Common myeloid progenitor, CD34-positive (primary cell): ENCODE measurements at regions not wholly inside any gene's neighbourhood (a gene's known extent, or its start where the extent isn't known, plus 50 kb on each side); places are given as distances from the start of the nearest gene placed in this dataset.

Experiments
- CTCF ChIA-PET: fragments of 350-600 bp; sonication (Branson Sonifier 250); formaldehyde crosslinking; loops from one replicate; lab custom pipeline; 2021; ENCODE audit warnings: antibody characterized with exemption; lab: Charles Lee
- POLR2A ChIA-PET: fragments of 350-600 bp; sonication (Branson Sonifier 250); formaldehyde crosslinking; loops from one replicate; lab custom pipeline; 2021; ENCODE audit warnings: antibody characterized with exemption; lab: Charles Lee
- DNase-seq, 3 donors: peaks; one replicate each; pipeline versions ENCODE4 v3.0.0 to v3.0.0-alpha.2; 2013
- H3K27ac ChIP-seq, 2 experiments: 1 replicate in 1 of 2; 2 replicates in 1 of 2; pipeline ENCODE4 v1.7.0; 2013; ENCODE audit warnings: inconsistent platforms in 2 of 2, low read length in 2 of 2, mild to moderate bottlenecking in 2 of 2, low read depth in 1 of 2, moderate library complexity in 1 of 2; ENCODE audit not compliant: severe bottlenecking in 2 of 2, insufficient read depth in 1 of 2, poor library complexity in 1 of 2
- H3K27me3 ChIP-seq, 5 experiments: replicated peaks in 2 of 5; 1 replicate in 3 of 5; 2 replicates in 2 of 5; pipeline versions ENCODE4 v1.6.1 to v1.7.0; 2013; ENCODE audit warnings: low read length in 4 of 5, mild to moderate bottlenecking in 2 of 5, moderate library complexity in 2 of 5, inconsistent platforms in 1 of 5; ENCODE audit not compliant: insufficient read depth in 5 of 5, control insufficient read depth in 4 of 5
- H3K36me3 ChIP-seq, 4 experiments: 1 replicate in 2 of 4; 2 replicates in 2 of 4; pipeline versions ENCODE4 v1.6.1 to v1.7.0; 2013; ENCODE audit warnings: low read length in 3 of 4, control low read depth in 1 of 4, mild to moderate bottlenecking in 1 of 4; ENCODE audit not compliant: control insufficient read depth in 4 of 4, insufficient read depth in 4 of 4
- H3K4me1 ChIP-seq, 4 experiments: 1 replicate in 3 of 4; 2 replicates in 1 of 4; pipeline versions ENCODE4 v1.6.1 to v1.7.1; 2013; ENCODE audit warnings: low read length in 3 of 4, mild to moderate bottlenecking in 3 of 4, control low read depth in 1 of 4, inconsistent platforms in 1 of 4, moderate library complexity in 1 of 4; ENCODE audit not compliant: control insufficient read depth in 4 of 4, insufficient read depth in 4 of 4; ENCODE audit errors: control extremely low read depth in 1 of 4
- H3K4me3 ChIP-seq, 7 experiments: 1 replicate in 4 of 7; 2 replicates in 3 of 7; pipeline versions ENCODE4 v1.5.1 to v1.7.0; 2013; ENCODE audit warnings: mild to moderate bottlenecking in 7 of 7, low read length in 6 of 7, moderate library complexity in 6 of 7, inconsistent platforms in 2 of 7, low read depth in 2 of 7, control low read depth in 1 of 7; ENCODE audit not compliant: insufficient read depth in 4 of 7, control insufficient read depth in 1 of 7; ENCODE audit errors: extremely low read depth in 1 of 7
- H3K9me3 ChIP-seq, 5 experiments: 1 replicate in 4 of 5; 2 replicates in 1 of 5; pipeline versions ENCODE4 v1.6.1 to v1.7.1; 2013; ENCODE audit warnings: low read length in 4 of 5, mild to moderate bottlenecking in 2 of 5, inconsistent platforms in 1 of 5, low read depth in 1 of 5, moderate library complexity in 1 of 5; ENCODE audit not compliant: control insufficient read depth in 4 of 5, insufficient read depth in 2 of 5; ENCODE audit errors: control extremely low read depth in 1 of 5
- WGBS: methylation state at CpG from one replicate; pipeline ENCODE4 v1.1.5; 2013; ENCODE audit not compliant: insufficient coverage; 5-methylcytosine and 5-hydroxymethylcytosine counted together

DNA sequence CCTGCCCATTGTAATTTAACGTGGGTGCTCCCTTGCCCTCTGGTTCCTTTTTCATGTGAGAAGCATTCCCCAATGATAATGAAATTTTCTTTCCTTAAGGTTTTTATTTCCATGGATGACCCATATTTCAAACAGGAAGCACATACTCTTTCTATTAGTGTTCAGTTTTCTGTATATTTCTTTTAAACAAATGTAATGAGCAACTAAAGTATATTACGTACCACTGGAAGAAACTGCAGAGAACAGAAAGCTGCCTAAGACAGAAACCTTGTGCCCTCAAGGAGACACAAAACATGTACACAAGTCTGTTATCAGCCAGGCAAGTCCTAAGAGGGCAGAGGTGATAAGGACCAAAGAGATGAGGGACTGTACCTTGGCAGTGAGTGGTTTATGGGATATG is 414.9 kb downstream of the ETNK1 start:
- H3K36me3 ChIP-seq: no peaks in the 10 kb centered on the region
- H3K9me3 ChIP-seq: no peaks in the 10 kb centered on the region
- no peaks in the 10 kb centered on the region for H3K4me1 ChIP-seq
- ChIA-PET POLR2A (no interaction called here), CTCF (no interaction called here)
- 33% methylated on average over 1 of the region's 2 CpGs for WGBS
- H3K27me3 ChIP-seq: no peaks in the 10 kb centered on the region
- no peak overlapping the region for H3K4me3 ChIP-seq
- no peak for DNase-seq
- H3K27ac ChIP-seq: no peak overlapping the region

DNA sequence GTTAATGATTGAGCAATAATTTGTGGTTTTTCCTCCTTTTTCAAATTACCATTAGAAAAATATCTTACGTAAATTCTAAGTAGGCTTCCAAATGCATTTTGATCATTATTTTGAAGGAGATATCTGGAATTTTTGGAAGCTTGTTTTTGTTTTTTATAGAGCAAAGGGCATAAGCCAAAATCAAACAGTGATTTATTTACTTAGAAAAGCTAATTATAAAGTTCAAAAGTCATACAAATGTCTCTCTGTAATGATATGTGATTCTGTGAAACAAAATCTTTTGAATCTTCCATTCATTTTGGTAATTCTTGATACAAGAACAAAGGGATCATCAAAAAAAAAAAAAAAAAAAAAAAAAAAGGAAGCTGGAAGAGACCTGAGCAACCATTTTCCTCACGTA is 416.8 kb downstream of the ETNK1 start:
- Histone ChIP-seq H3K36me3 (no peaks in the 10 kb centered on the region), H3K27me3 (no peaks in the 10 kb centered on the region), H3K9me3 (no peaks in the 10 kb centered on the region), H3K4me3 (no peak overlapping the region), H3K27ac (no peak overlapping the region), H3K4me1 (no peaks in the 10 kb centered on the region)
- ChIA-PET CTCF (no interaction called here), POLR2A (interaction anchor here (0.6 kb wide), 1 partner anchor 16 kb away, joined by 3 read pairs; no protein-coding TSS in a partner anchor)
- no peak for DNase-seq
- no CpG with 5 or more reads among the region's 2 CpGs for WGBS

DNA sequence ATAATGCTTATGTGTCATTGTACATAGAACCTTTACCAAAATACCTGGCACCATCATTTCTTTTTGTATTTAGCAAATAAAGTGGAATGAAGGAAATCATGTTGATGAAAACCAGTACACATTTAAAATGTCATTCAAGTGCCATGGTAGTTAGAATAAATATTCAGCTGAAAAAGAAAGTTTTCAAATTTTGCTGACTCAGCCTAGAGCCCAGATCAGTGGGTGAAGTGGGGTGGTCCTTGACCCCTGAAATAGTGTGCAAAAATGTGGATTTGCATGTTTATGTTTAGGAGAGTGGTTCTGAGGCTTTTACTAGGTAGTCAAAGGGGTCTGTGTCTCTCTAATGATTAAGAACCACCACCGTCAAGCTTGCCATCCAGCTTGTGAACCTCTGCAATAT is 418.7 kb downstream of the ETNK1 start:
- WGBS: 100% methylated on average over 1 of the region's 1 CpG
- Histone ChIP-seq H3K27me3 (no peaks in the 10 kb centered on the region), H3K36me3 (no peaks in the 10 kb centered on the region), H3K27ac (no peak overlapping the region), H3K4me3 (no peak overlapping the region), H3K4me1 (no peaks in the 10 kb centered on the region), H3K9me3 (peaks cover 0 to 2% (median 0%) of the 10 kb centered on the region in 5 experiments)
- no peak for DNase-seq
- ChIA-PET POLR2A (no interaction called here), CTCF (interaction anchor here (0.6 to 0.8 kb wide), 2 partner anchors 9 to 1072 kb away, joined by 3 read pairs; no protein-coding TSS in a partner anchor)

DNA sequence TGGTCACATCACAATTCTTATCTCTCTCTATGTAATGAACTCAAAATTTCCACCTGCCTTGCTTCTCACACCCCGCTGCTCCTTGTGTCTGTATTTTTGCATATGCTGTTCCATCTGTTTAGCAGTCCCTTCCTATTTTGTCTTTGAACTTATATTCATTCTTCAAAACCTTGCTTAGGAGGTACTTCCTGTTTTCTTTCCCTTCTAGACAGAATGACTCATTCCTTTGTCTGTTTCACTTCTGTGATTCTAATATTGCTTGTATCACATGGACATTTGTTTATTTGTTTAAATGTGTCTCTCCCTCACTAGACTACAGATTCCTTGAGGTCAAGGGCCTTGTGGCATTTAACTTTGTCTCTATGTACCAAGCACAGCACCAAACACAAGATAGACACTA is 424.2 kb downstream of the ETNK1 start:
- peak in 2 of 3 donors; percentile 9 to 11 for DNase-seq
- H3K4me3 ChIP-seq: no peak overlapping the region
- peaks cover 0 to 3% (median 2%) of the 10 kb centered on the region in 5 experiments for H3K9me3 ChIP-seq
- 88% methylated on average over 1 of the region's 1 CpG for WGBS
- H3K27ac ChIP-seq: no peak overlapping the region
- POLR2A ChIA-PET: no interaction called here
- no peaks in the 10 kb centered on the region for H3K36me3 ChIP-seq
- H3K4me1 ChIP-seq: no peaks in the 10 kb centered on the region
- no peaks in the 10 kb centered on the region for H3K27me3 ChIP-seq
- CTCF ChIA-PET: no interaction called here

DNA sequence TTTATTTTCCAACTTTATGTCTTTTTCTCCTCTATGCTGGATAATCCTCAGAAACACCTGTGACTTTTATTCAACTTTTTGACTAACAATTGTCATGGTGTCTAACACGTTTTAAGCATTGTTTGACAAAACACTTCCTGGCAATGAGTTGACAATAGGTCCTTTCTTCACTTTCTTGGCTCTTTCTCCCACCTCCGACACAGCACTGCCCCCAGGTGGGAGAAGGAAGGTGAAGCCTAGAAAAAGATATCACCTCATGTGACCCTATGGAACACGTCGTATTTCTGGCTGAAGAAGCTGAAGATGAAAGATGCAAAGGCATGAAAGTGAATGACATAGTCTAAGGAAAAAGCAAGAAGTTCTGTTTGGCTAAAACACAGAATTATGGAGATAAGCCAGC is 430.0 kb downstream of the ETNK1 start:
- Histone ChIP-seq H3K36me3 (no peaks in the 10 kb centered on the region), H3K27ac (no peak overlapping the region), H3K27me3 (no peaks in the 10 kb centered on the region), H3K4me1 (no peaks in the 10 kb centered on the region), H3K9me3 (no peaks in the 10 kb centered on the region), H3K4me3 (no peak overlapping the region)
- DNase-seq: peak; percentile 20 to 68 (median 60)
- CTCF ChIA-PET: interaction anchor here (0.7 to 1.5 kb wide), 4 partner anchors 343 to 377 kb away, joined by 3 to 5 read pairs (median 4); no protein-coding TSS in a partner anchor
- POLR2A ChIA-PET: no interaction called here
- 17% methylated on average over 4 of the region's 4 CpGs for WGBS

DNA sequence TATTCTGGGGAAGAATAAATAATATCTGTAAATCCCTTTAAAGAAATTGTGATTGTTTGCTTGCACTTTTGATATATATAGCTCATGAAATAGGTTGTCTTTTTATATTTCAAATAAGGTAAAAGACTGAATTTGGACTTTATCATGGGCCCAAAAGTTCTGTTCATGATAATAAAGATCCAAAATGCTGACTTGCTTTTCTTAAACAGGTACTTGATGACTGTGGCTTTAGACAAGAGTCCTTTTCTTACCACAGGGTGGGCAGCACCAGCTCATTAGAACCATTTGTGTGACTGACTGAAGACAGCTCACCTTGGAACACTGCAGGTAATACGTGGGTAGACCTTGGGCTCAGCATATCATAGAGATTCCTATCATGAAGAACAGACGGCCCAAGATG is 432.6 kb downstream of the ETNK1 start:
- POLR2A ChIA-PET: no interaction called here

DNA sequence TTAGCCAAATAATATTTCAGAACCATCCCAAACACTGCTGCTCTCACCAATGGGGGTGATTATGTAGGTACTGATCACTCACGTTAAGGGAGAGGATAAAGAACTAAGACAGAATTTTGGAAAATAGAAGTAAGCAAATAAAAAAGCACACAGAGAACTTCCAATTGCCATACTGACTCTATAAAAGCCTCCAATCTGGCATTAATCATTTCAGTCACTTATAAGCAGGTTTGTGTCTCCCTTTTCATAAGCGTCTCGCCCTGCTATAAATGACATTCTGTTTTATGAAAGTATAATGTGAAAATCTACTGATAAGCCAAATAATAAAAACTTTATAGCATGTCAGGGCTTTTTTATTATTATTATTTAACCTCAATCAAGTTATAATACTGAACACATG is 435.2 kb downstream of the ETNK1 start:
- ChIA-PET POLR2A (no interaction called here), CTCF (interaction anchor here (1.8 kb wide), 1 partner anchor 8 kb away, joined by 6 read pairs; no protein-coding TSS in a partner anchor)
- Histone ChIP-seq H3K4me1 (no peaks in the 10 kb centered on the region), H3K27ac (no peak overlapping the region), H3K27me3 (no peaks in the 10 kb centered on the region), H3K4me3 (no peak overlapping the region), H3K9me3 (no peaks in the 10 kb centered on the region), H3K36me3 (no peaks in the 10 kb centered on the region)
- no peak for DNase-seq
- no CpG with 5 or more reads among the region's 3 CpGs for WGBS

More for the DNA sequence above, 432.6 kb downstream of the ETNK1 start:
- H3K9me3 ChIP-seq: no peaks in the 10 kb centered on the region
- CTCF ChIA-PET: no interaction called here
- no peaks in the 10 kb centered on the region for H3K27me3 ChIP-seq
- no peak for DNase-seq
- WGBS: 90% methylated on average over 2 of the region's 2 CpGs
- H3K4me3 ChIP-seq: no peak overlapping the region
- no peak overlapping the region for H3K27ac ChIP-seq
- H3K4me1 ChIP-seq: no peaks in the 10 kb centered on the region
- no peaks in the 10 kb centered on the region for H3K36me3 ChIP-seq
